ENCODE measurements at regions not wholly inside any gene's neighbourhood (a gene's known extent, or its start where the extent isn't known, plus 50 kb on each side); places are given as distances from the start of the nearest gene placed in this dataset.
"Not testable (repeated sequence)": the region's sequence is repeated elsewhere in the genome, so short reads cannot be mapped to it uniquely, and the experiment has no call there.

DNA sequence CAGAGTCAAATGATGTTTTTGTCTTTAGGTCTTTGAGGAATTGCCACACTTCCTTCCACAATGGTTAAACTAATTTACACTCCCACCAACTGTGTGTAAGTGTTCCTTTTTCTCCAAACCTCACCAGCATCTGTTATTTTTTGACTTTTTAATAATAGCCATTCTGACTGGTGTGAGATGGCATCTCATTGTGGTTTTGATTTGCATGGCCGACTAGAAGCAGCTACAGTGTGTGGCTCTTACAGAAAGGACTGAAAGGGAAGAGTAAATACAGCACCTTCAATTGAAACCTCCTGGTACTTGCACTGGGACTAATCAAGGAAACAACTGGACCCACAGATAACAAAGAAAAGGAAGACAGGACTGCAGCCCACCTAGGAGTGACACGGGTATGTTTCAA is 668.0 kb upstream of the RGS18 start:
- no peak overlapping the region for H3K4me3 ChIP-seq
- 0 to 92% (median 65%) methylated on average over 1 to 2 of the region's 2 CpGs; no CpG with 5 or more reads in 1 of the 10 experiments for WGBS, 10 experiments
- H3K27ac ChIP-seq, result no peak overlapping the region
- no peaks in the 10 kb centered on the region for H3K4me1 ChIP-seq (replicated peaks in 1 of 2)
- in situ Hi-C loops (cut with MboI; ENCODE audit: low pct_unique_long_range_greater_than_20kb in 2 of 9, low sequenced_read_pairs in 9 of 9, unreplicated experiment in 9 of 9), result no loop called here
- ATAC-seq (replicated peaks in 6 of 8), result no peak

DNA sequence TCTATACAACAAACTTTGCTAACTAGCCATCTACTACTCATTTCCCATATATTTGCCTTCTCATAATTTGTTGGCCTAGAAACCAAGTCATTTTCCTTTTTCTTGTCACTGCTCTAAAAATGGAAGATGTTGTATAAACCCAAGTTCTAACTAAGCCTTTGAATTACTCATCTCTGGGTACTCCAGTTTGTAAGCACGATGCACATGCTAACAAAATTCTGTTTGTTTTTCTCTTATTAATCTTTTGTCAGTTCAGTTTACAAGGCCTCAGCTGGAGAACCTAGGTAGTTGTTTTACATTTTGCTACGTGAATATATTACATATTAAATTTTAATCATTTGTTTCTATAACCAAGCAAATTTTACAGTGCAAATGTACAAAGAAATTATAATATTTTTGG is 663.2 kb upstream of the RGS18 start:
- no peaks in the 10 kb centered on the region for H3K4me1 ChIP-seq (replicated peaks in 1 of 2)
- ATAC-seq (replicated peaks in 6 of 8), result no peak
- no peak overlapping the region for H3K4me3 ChIP-seq
- in situ Hi-C loops (cut with MboI; ENCODE audit: low pct_unique_long_range_greater_than_20kb in 2 of 9, low sequenced_read_pairs in 9 of 9, unreplicated experiment in 9 of 9), result no loop called here
- H3K27ac ChIP-seq, result no peak overlapping the region
- WGBS, 10 experiments, result 14 to 100% (median 71%) methylated on average over 1 to 2 of the region's 2 CpGs; no CpG with 5 or more reads in 1 of the 10 experiments

- in situ Hi-C loops (cut with MboI; ENCODE audit: low pct_unique_long_range_greater_than_20kb in 2 of 9, low sequenced_read_pairs in 9 of 9, unreplicated experiment in 9 of 9), result no loop called here
- no peak for ATAC-seq (replicated peaks in 6 of 8)
- no peak overlapping the region for H3K4me3 ChIP-seq
- H3K27ac ChIP-seq, result no peak overlapping the region
- no peaks in the 10 kb centered on the region for H3K4me1 ChIP-seq (replicated peaks in 1 of 2)
These were observed 659.9 kb upstream of the RGS18 start for GRCh38 chr1:191498318-191498717.

- H3K27ac ChIP-seq, result no peak overlapping the region
- ATAC-seq (replicated peaks in 6 of 8), result no peak
- in situ Hi-C loops (cut with MboI; ENCODE audit: low pct_unique_long_range_greater_than_20kb in 2 of 9, low sequenced_read_pairs in 9 of 9, unreplicated experiment in 9 of 9), result no loop called here
- H3K4me3 ChIP-seq, result no peak overlapping the region
- 15 to 93% (median 73%) methylated on average over 2 to 3 of the region's 3 CpGs for WGBS, 10 experiments
- no peaks in the 10 kb centered on the region for H3K4me1 ChIP-seq (replicated peaks in 1 of 2)
These were observed 659.4 kb upstream of the RGS18 start for GRCh38 chr1:191498825-191499224.

DNA sequence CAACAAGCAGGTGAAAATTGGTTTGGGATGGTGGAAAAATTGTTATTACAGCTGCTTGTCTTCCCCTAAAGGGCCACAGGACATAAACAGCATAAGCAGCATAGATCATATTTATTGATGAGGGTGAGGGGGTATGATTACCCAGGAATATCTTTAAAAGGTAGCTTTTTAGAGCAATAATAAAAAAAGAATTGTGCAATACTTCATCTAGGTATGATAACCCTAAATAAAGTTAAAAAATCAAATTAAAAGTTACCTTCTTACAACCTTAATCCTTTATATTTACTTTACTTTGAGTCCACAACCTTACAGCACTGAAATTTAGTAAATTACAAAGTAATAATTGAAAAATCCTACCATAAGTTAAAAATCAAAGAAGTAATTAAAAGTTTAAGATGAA is 653.3 kb upstream of the RGS18 start:
- H3K27ac ChIP-seq, result no peak overlapping the region
- no peak overlapping the region for H3K4me3 ChIP-seq
- in situ Hi-C loops (cut with MboI; ENCODE audit: low pct_unique_long_range_greater_than_20kb in 2 of 9, low sequenced_read_pairs in 9 of 9, unreplicated experiment in 9 of 9), result no loop called here
- no peaks in the 10 kb centered on the region for H3K4me1 ChIP-seq (replicated peaks in 1 of 2)
- no peak for ATAC-seq (replicated peaks in 6 of 8)

DNA sequence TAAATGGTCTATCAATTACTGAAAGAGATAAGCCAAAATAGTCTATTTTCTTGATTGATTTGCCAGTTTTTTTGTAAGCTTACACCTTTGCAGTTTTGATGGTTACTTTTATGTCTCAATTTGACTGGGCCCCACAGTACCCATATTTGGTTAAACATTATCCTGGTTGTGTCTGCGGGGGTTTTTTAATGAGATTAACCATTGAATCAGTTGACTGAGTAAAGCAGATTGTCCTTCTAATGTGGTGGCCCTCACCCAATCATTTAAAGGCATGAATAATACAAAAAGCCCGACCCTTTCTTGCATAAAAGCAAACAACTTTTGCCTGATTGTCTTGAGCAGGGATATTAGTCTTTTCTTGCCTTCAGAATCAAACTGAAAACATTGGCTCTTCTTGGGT is 650.0 kb upstream of the RGS18 start:
- H3K27ac ChIP-seq, result no peak overlapping the region
- no peak overlapping the region for H3K4me3 ChIP-seq
- ATAC-seq (replicated peaks in 6 of 8), result no peak
- no peaks in the 10 kb centered on the region for H3K4me1 ChIP-seq (replicated peaks in 1 of 2)
- 14 to 73% (median 44%) methylated on average over 1 to 2 of the region's 2 CpGs; no CpG with 5 or more reads in 3 of the 10 experiments for WGBS, 10 experiments
- in situ Hi-C loops (cut with MboI; ENCODE audit: low pct_unique_long_range_greater_than_20kb in 2 of 9, low sequenced_read_pairs in 9 of 9, unreplicated experiment in 9 of 9), result no loop called here

DNA sequence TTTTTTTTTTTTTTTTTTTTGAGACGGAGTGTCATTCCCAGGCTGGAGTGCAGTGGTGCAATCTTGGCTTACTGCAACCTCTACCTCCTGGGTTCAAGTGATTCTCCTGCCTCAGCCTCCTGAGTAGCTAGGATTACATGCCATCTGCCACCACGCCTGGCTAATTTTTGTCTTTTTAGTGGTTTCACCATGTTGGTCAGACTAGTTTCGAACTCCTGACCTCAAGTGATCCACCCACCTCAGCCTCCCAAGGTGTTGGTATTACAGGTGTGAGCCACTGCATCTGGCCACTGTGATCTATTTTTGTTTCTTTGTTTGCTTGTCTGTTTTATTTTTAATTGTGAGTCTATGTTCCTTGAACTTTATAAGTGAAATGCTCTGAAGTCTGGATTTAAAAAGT is 646.8 kb upstream of the RGS18 start:
- H3K4me1 ChIP-seq (replicated peaks in 1 of 2); in situ Hi-C loops (cut with MboI; ENCODE audit: low pct_unique_long_range_greater_than_20kb in 2 of 9, low sequenced_read_pairs in 9 of 9, unreplicated experiment in 9 of 9); ATAC-seq (replicated peaks in 6 of 8); H3K27ac ChIP-seq; H3K4me3 ChIP-seq: not testable (repeated sequence)
- 0 to 100% (median 86%) methylated on average over 1 to 3 of the region's 3 CpGs for WGBS, 10 experiments

- in situ Hi-C loops (cut with MboI; ENCODE audit: low pct_unique_long_range_greater_than_20kb in 2 of 9, low sequenced_read_pairs in 9 of 9, unreplicated experiment in 9 of 9), result no loop called here
- Histone ChIP-seq H3K27ac (no peak overlapping the region), H3K4me3 (no peak overlapping the region), H3K4me1 (replicated peaks in 1 of 2) (no peaks in the 10 kb centered on the region)
- ATAC-seq (replicated peaks in 6 of 8), result no peak
These were observed 640.4 kb upstream of the RGS18 start for GRCh38 chr1:191517826-191518225.

DNA sequence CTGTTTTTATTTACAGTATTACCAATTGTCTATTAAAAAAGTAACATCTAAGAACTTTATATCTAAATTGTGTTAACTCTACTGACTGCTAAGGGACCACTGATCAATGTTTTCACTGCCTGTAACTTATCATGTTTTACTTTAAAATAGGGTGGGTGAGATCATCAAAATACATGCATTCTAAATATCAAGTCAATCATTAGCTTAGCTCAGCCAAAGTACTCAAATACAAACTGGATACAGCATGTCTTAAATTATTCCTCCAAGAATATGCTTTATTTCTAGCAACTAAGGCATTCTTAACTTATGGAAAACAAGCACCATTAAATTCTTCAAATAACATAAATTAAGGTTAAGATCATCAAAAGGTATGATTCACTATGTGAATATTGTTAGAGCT is 638.7 kb upstream of the RGS18 start:
- Histone ChIP-seq H3K4me1 (replicated peaks in 1 of 2) (no peaks in the 10 kb centered on the region), H3K27ac (no peak overlapping the region), H3K4me3 (no peak overlapping the region)
- ATAC-seq (replicated peaks in 6 of 8), result no peak
- in situ Hi-C loops (cut with MboI; ENCODE audit: low pct_unique_long_range_greater_than_20kb in 2 of 9, low sequenced_read_pairs in 9 of 9, unreplicated experiment in 9 of 9), result no loop called here

DNA sequence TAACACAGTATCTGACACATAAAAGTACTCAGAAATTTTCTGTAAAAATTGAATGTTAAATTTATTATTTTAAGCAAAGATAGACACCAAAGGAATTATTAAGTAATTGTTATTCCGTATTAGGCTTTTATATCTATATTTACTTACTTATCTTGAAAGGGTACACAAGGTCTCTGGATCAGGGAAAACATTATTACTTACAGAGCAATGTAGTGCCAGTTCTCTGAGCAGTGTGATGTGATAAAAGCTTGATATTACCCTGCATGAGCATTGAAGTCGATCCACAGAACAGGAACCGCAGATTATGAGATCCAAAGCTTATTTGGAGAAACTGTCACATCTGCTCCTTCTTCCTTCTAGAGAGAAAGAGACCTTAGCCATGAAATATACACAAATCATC is 637.9 kb upstream of the RGS18 start:
- in situ Hi-C loops (cut with MboI; ENCODE audit: low pct_unique_long_range_greater_than_20kb in 2 of 9, low sequenced_read_pairs in 9 of 9, unreplicated experiment in 9 of 9), result no loop called here
- H3K4me1 ChIP-seq (replicated peaks in 1 of 2), result no peaks in the 10 kb centered on the region
- no peak for ATAC-seq (replicated peaks in 6 of 8)
- 13 to 100% (median 86%) methylated on average over 1 to 3 of the region's 3 CpGs for WGBS, 10 experiments
- H3K4me3 ChIP-seq, result no peak overlapping the region
- no peak overlapping the region for H3K27ac ChIP-seq

DNA sequence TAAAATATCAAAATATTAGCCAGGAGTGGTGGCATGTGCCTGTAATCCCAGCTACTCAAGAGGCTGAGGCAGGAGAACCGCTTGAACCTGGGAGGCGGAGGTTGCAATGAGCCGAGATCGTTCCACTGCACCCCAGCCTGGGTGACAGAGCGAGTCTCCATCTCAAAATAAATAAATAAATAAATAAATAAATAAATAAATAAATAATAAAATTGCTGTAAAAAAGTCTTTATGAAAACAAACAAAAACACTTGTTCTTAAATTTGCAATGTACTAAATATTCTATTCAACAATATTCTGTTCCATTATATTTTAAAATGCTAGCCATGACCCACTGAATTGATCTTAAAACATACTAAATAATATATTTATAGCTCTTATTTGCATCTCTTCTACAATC is 632.3 kb upstream of the RGS18 start:
- in situ Hi-C loops (cut with MboI; ENCODE audit: low pct_unique_long_range_greater_than_20kb in 2 of 9, low sequenced_read_pairs in 9 of 9, unreplicated experiment in 9 of 9); ATAC-seq (replicated peaks in 6 of 8); H3K4me1 ChIP-seq (replicated peaks in 1 of 2); H3K27ac ChIP-seq; H3K4me3 ChIP-seq: not testable (repeated sequence)
- 65 to 100% (median 93%) methylated on average over 1 to 5 of the region's 5 CpGs; no CpG with 5 or more reads in 1 of the 10 experiments for WGBS, 10 experiments

GRCh38 chr1:191528275-191528674 is 630.0 kb upstream of the RGS18 start:
- 7 to 100% (median 76%) methylated on average over 1 to 6 of the region's 6 CpGs for WGBS, 10 experiments
- no peaks in the 10 kb centered on the region for H3K4me1 ChIP-seq (replicated peaks in 1 of 2)
- in situ Hi-C loops (cut with MboI; ENCODE audit: low pct_unique_long_range_greater_than_20kb in 2 of 9, low sequenced_read_pairs in 9 of 9, unreplicated experiment in 9 of 9), result no loop called here
- no peak overlapping the region for H3K27ac ChIP-seq
- no peak for ATAC-seq (replicated peaks in 6 of 8)
- no peak overlapping the region for H3K4me3 ChIP-seq

DNA sequence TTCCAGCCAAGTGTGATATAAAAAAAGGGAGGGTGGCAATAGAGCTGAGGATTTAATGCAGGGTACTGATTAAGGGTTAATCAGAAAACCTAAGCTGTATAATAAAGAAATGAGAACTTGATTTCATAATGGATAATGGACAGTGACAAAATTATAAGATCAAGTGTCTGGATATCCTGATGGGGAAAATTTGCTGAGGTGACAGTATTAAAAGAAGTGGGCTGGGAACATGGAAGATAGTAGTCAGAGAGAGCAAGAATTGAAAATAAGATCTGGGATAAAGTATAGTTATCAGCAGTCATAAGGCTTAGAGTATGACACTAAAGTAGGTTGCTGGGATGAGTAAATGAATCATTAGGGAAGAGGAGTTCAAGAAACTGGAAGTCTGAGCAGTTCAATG is 627.3 kb upstream of the RGS18 start:
- no peak for ATAC-seq (replicated peaks in 6 of 8)
- no peak overlapping the region for H3K27ac ChIP-seq
- in situ Hi-C loops (cut with MboI; ENCODE audit: low pct_unique_long_range_greater_than_20kb in 2 of 9, low sequenced_read_pairs in 9 of 9, unreplicated experiment in 9 of 9), result no loop called here

GRCh38 chr1:191533254-191533653 is 625.0 kb upstream of the RGS18 start:
- Histone ChIP-seq H3K4me1 (replicated peaks in 1 of 2) (no peaks in the 10 kb centered on the region), H3K4me3 (no peak overlapping the region), H3K27ac (no peak overlapping the region)
- in situ Hi-C loops (cut with MboI; ENCODE audit: low pct_unique_long_range_greater_than_20kb in 2 of 9, low sequenced_read_pairs in 9 of 9, unreplicated experiment in 9 of 9), result no loop called here
- WGBS, 10 experiments, result 19 to 100% (median 74%) methylated on average over 1 to 3 of the region's 5 CpGs; no CpG with 5 or more reads in 2 of the 10 experiments
- no peak for ATAC-seq (replicated peaks in 6 of 8)

More for the DNA sequence above, 627.3 kb upstream of the RGS18 start:
- H3K4me1 ChIP-seq (replicated peaks in 1 of 2), result no peaks in the 10 kb centered on the region
- H3K4me3 ChIP-seq, result no peak overlapping the region

GRCh38 chr1:191536791-191537429 is 621.4 kb upstream of the RGS18 start:
- no peaks in the 10 kb centered on the region for H3K4me1 ChIP-seq (replicated peaks in 1 of 2)
- no peak overlapping the region for H3K4me3 ChIP-seq
- in situ Hi-C loops (cut with MboI; ENCODE audit: low pct_unique_long_range_greater_than_20kb in 2 of 9, low sequenced_read_pairs in 9 of 9, unreplicated experiment in 9 of 9), result no loop called here
- no peak overlapping the region for H3K27ac ChIP-seq
- ATAC-seq (replicated peaks in 6 of 8), result no peak
- 38 to 100% (median 78%) methylated on average over 1 to 2 of the region's 2 CpGs; no CpG with 5 or more reads in 1 of the 10 experiments for WGBS, 10 experiments
